Osteocyte (in vitro differentiated cells): ENCODE measurements at regions not wholly inside any gene's neighbourhood (a gene's known extent, or its start where the extent isn't known, plus 50 kb on each side); places are given as distances from the start of the nearest gene placed in this dataset.

ENCODE experiments used
- DNase-seq: peaks from one replicate; pipeline ENCODE4 v3.0.0; 2021; ENCODE audit warnings: mixed read lengths; ENCODE audit not compliant: unreplicated experiment; ENCODE audit errors: extremely low spot score
- H3K27ac Mint-ChIP-seq: one replicate; pipeline ENCODE4 v1.8.0; 2021; ENCODE audit warnings: mild to moderate bottlenecking, mixed read lengths; ENCODE audit not compliant: unreplicated experiment
- H3K27me3 Mint-ChIP-seq: one replicate; pipeline ENCODE4 v1.8.0; 2021; ENCODE audit warnings: mixed read lengths; ENCODE audit not compliant: unreplicated experiment
- H3K36me3 Mint-ChIP-seq: one replicate; pipeline ENCODE4 v1.8.0; 2021; ENCODE audit warnings: mixed read lengths; ENCODE audit not compliant: unreplicated experiment
- H3K4me1 Mint-ChIP-seq: one replicate; pipeline ENCODE4 v1.8.0; 2021; ENCODE audit warnings: mixed read lengths; ENCODE audit not compliant: unreplicated experiment
- H3K4me3 Mint-ChIP-seq: one replicate; pipeline ENCODE4 v1.8.0; 2021; ENCODE audit warnings: mild to moderate bottlenecking, moderate library complexity, mixed read lengths; ENCODE audit not compliant: unreplicated experiment
- H3K9me3 Mint-ChIP-seq: one replicate; pipeline ENCODE4 v1.8.0; 2021; ENCODE audit warnings: mixed read lengths; ENCODE audit not compliant: unreplicated experiment
- CTCF ChIP-seq: fragments of 200-600 bp; sonication (generic); IDR thresholded peaks from 2 replicates; pipeline ENCODE4 v1.5.0; 2021; ENCODE audit warnings: antibody characterized with exemption, mild to moderate bottlenecking, moderate library complexity

GRCh38 chr13:32902029-32902780 is 114.0 kb upstream of the KL start:
- H3K4me1 Mint-ChIP-seq = peaks cover 2% of the 10 kb centered on the region
- H3K36me3 Mint-ChIP-seq = no peaks in the 10 kb centered on the region
- no peak for DNase-seq
- no peak for TF ChIP-seq CTCF
- H3K4me3 Mint-ChIP-seq = no peak overlapping the region
- no peaks in the 10 kb centered on the region for H3K9me3 Mint-ChIP-seq
- H3K27me3 Mint-ChIP-seq = peaks cover 7% of the 10 kb centered on the region
- H3K27ac Mint-ChIP-seq = no peak overlapping the region

GRCh38 chr13:32902874-32903273 is 113.3 kb upstream of the KL start:
- Mint-ChIP-seq H3K9me3 (no peaks in the 10 kb centered on the region), H3K36me3 (no peaks in the 10 kb centered on the region), H3K4me3 (no peak overlapping the region), H3K27ac (no peak overlapping the region), H3K4me1 (peaks cover 2% of the 10 kb centered on the region), H3K27me3 (peaks cover 3% of the 10 kb centered on the region)
- no peak for DNase-seq
- no peak for TF ChIP-seq CTCF

- Mint-ChIP-seq H3K9me3 (no peaks in the 10 kb centered on the region), H3K27me3 (peaks cover 3% of the 10 kb centered on the region), H3K36me3 (no peaks in the 10 kb centered on the region), H3K4me1 (peaks cover 2% of the 10 kb centered on the region), H3K4me3 (no peak overlapping the region), H3K27ac (no peak overlapping the region)
- no peak for DNase-seq
- TF ChIP-seq CTCF = no peak
These were observed 112.5 kb upstream of the KL start for GRCh38 chr13:32903720-32904119.

- no peak for DNase-seq
- Mint-ChIP-seq H3K36me3 (no peaks in the 10 kb centered on the region), H3K4me1 (peaks cover 2% of the 10 kb centered on the region), H3K4me3 (no peak overlapping the region), H3K27ac (no peak overlapping the region), H3K27me3 (peaks cover 3% of the 10 kb centered on the region), H3K9me3 (no peaks in the 10 kb centered on the region)
- no peak for TF ChIP-seq CTCF
These were observed 112.0 kb upstream of the KL start for GRCh38 chr13:32904266-32904665.

- DNase-seq = no peak
- Mint-ChIP-seq H3K36me3 (no peaks in the 10 kb centered on the region), H3K4me1 (peaks cover 2% of the 10 kb centered on the region), H3K4me3 (no peak overlapping the region), H3K9me3 (no peaks in the 10 kb centered on the region), H3K27ac (no peak overlapping the region), H3K27me3 (peaks cover 3% of the 10 kb centered on the region)
- TF ChIP-seq CTCF = no peak
These were observed 111.0 kb upstream of the KL start for GRCh38 chr13:32905063-32905863.
